ENCODE measurements at regions not wholly inside any gene's neighbourhood (a gene's known extent, or its start where the extent isn't known, plus 50 kb on each side); places are given as distances from the start of the nearest gene placed in this dataset.

GRCh38 chr2:12299431-12299830, 417.3 kb upstream of the TRIB2 start:
- H3K9me3 ChIP-seq (ENCODE audit: control insufficient read depth in 1 of 2, insufficient read depth in 1 of 2, low read depth in 1 of 2, low read length in 2 of 2), result no peaks in the 10 kb centered on the region
- POLR2A ChIA-PET, result no interaction called here
- H4K20me1 ChIP-seq (ENCODE audit: insufficient read depth), result no peaks in the 10 kb centered on the region
- DNase-seq (ENCODE audit: low read depth, low spot score), result no peak
- H3K79me2 ChIP-seq (ENCODE audit: insufficient read depth, low read length), result no peaks in the 10 kb centered on the region
- intact Hi-C loops (cut with micrococcal nuclease), result no loop called here
- ATAC-seq, result no peak
- no peak overlapping the region for H3K9ac ChIP-seq (ENCODE audit: low read length)
- TF ChIP-seq ATF3 (IDR thresholded peaks at IDR 0.05) (no peak), FOSL1 (IDR thresholded peaks at IDR 0.05; ENCODE audit: low read depth) (no peak), ZBTB33 (IDR thresholded peaks at IDR 0.05; ENCODE audit: extremely low read depth, insufficient replicate concordance, low read length) (no peak), RAD21 (IDR thresholded peaks at IDR 0.05; ENCODE audit: low read depth) (no peak), CEBPB (IDR thresholded peaks at IDR 0.05; ENCODE audit: low read depth) (no peak), MAX (IDR thresholded peaks at IDR 0.05) (no peak), ZFX (IDR thresholded peaks at IDR 0.05) (no peak), YY1 (IDR thresholded peaks at IDR 0.05; ENCODE audit: extremely low read depth, insufficient replicate concordance, low read depth, low read length) (no peak), SP1 (IDR thresholded peaks at IDR 0.05; ENCODE audit: low read depth) (no peak), TCF7L2 (IDR thresholded peaks at IDR 0.05; ENCODE audit: borderline replicate concordance, extremely low read depth, insufficient read depth, insufficient read length) (no peak), EZH2phosphoT487 (IDR thresholded peaks at IDR 0.05; ENCODE audit: borderline replicate concordance) (no peak), REST (IDR thresholded peaks at IDR 0.05; ENCODE audit: low read depth) (no peak)
- no TSS peak for BruUV-seq (replicated peaks)
- H3K4me1 ChIP-seq (ENCODE audit: control insufficient read depth in 1 of 2, insufficient read depth in 2 of 2, low read length in 2 of 2), result no peaks in the 10 kb centered on the region
- H3K27ac ChIP-seq (ENCODE audit: low read depth, low read length), result no peak overlapping the region
- no peak overlapping the region for H3K4me2 ChIP-seq (ENCODE audit: low read length)
- H3K9me2 ChIP-seq (ENCODE audit: insufficient read depth), result no peaks in the 10 kb centered on the region
- no peaks in the 10 kb centered on the region for H3K36me3 ChIP-seq (ENCODE audit: control insufficient read depth in 1 of 2, insufficient read depth in 2 of 2, low read length in 2 of 2)
- RAD21 ChIA-PET (ENCODE audit: low non-redundant PET in 1 of 2, low total read pairs in 2 of 2, uncharacterized antibody in 2 of 2, unreplicated experiment in 2 of 2), result interaction anchor here in 1 of 2 experiments (0.6 kb wide), 1 partner anchor 131 kb away, joined by 3 read pairs; no protein-coding TSS in a partner anchor
- no peaks in the 10 kb centered on the region for H3K27me3 ChIP-seq (ENCODE audit: insufficient read depth, low read length)
- CTCF ChIA-PET, result no interaction called here
- no peak overlapping the region for H2AFZ ChIP-seq (ENCODE audit: low read depth, low read length, poor library complexity, severe bottlenecking)
- H3K4me3 ChIP-seq (replicated peaks in 1 of 2; ENCODE audit: low read depth in 1 of 2, low read length in 2 of 2), result no peak overlapping the region
